Inflammatory macrophage treated with lipopolysaccharide for 1 hour (primary cell): ENCODE measurements at regions not wholly inside any gene's neighbourhood (a gene's known extent, or its start where the extent isn't known, plus 50 kb on each side); places are given as distances from the start of the nearest gene placed in this dataset.

Experiments used
- DNase-seq, 2 donors: peaks; one replicate each; pipeline ENCODE4 v3.0.0-alpha.2; 2020 to 2022

GRCh38 chr4:187135878-187136277, 412.2 kb upstream of the FAT1 start:
- no peak for DNase-seq

DNA sequence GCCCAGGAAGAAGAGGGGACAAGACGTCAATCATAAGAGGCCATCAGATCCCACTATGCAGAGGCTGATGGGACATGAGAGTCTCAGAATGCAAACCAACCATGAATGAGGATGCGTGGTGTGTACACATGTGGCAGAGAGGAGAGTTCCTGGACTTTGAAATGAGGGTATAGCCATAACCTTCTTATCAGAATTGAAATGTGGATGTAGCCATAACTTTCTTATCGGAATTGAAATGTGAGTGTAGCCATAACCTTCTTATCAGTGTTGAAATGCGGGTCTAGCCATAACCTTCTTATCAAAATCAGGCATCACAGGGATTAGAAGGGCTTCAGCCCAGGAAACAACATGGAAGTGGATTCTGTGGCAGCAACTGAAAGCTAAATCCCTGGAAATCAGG, 415.5 kb upstream of the FAT1 start:
- DNase-seq: no peak

- DNase-seq: no peak
Observed at GRCh38 chr4:187141101-187141500, 417.4 kb upstream of the FAT1 start.

- DNase-seq: no peak
Observed at GRCh38 chr4:187149229-187149945, 425.7 kb upstream of the FAT1 start.

DNA sequence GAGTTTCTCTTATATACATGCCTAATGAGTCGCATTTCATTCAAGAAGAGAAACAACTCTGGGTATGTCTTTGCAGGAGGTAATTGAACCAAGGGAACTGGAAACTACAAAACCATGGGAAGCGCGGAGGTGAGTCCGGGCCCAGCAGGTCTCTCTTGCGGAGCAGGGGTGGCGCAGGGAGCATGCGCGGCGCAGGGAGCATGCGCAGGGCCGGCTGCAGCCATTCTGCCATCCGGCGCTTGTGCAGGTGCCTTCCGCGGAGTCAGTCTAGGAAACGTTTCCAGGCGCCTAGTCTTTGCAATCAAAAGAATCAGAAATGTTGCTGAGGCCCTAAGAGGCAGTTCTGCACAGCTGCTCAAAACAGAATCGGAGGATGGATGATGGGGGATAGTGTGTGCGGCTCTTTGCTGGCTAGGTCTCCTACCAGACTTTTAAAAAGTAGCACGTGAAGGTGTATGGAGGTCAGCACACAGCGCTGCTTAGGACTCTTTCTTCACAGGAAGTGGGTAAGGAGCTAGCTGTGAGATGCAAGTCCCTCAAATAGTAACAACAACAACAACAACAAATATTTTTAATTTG, 433.8 kb upstream of the FAT1 start:
- no peak for DNase-seq

- DNase-seq: no peak
Observed at GRCh38 chr4:187158003-187158402, 434.3 kb upstream of the FAT1 start.

DNA sequence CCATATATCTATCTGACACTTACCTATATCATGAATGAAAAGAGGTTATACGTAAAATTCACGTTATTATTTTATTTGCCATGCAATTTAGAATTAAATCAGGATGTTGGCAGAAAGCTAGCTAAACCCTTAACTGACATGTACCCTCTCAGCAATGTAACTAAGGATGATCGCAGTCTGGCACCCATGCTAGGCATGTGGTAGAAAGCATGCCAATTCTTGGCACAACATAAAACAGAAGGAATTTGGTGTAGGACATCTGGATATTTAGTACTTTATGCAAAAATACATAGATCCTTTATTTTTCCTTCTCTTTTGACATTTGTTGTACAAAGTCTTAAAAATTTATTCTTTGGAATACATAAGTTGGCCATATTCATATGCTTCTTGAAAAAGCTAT, 436.8 kb upstream of the FAT1 start:
- DNase-seq: no peak

DNA sequence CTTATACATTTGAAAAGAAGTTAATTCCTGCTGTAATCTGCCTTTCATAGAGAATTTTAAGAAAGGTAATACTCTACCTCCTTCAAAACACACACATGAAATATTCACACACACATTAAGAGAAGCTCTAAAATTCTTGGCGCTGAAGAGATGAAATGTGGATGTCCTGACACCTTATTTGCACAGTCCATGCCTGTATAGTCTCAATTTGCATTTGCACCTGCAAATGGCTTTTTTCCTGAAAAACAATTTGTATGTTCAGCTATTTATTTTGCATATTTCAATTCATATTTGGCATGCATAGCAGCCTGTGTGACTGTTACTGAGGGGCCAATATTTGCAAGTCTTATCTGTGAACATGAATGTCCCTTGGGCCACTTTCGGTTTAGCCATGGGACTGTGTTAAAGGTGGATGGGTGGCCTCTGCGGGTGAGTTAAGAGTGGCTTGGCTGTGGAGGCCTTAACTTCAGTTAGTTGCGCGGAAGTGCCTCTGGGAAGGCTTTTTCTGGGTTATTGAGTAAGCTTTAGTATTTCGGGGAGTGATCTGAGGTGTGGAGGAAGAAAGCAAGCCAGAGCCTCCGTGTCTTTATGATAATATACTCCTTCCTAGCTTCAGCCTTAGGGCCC, 443.3 kb upstream of the FAT1 start:
- DNase-seq: no peak

GRCh38 chr4:187171706-187172339, 448.2 kb upstream of the FAT1 start:
- no peak for DNase-seq

GRCh38 chr4:187172340-187172761, 448.7 kb upstream of the FAT1 start:
- DNase-seq: no peak

DNA sequence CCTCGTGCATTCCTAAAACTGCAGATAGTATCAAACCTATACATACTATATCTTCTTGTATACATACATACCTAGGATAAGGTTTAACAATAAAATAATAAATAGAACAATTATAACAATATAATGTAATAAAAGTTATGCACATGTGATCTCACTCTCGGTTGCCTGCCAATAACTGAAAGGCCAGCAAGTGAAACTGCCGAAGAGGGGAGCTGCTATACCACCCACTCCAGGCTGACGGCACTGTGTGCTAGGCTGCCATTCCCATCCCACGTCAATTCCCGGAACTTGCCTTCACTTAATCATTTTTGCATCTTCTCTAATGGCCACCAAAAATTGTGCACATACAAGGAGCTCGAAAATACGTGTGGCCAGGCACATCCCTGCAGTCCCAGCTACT, 451.1 kb upstream of the FAT1 start:
- DNase-seq: no peak

DNA sequence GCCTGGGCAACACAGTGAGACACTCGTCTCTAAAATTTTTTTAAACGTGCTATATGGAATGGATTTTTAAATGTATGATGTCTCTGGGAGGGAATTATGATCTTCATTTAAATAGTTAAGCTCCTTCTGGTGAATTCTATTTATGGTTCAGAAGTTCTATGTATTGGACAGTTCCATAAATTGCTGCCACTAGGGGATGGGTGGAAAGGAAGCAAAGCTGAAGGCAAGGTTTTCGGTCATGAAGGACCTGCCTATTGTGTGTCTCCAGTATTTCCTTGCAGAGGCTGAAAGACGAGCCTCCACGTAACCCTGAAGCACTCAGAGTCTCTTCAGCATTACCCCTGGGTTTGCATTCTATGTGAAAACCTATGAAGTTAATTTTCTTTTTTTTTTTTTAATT, 451.5 kb upstream of the FAT1 start:
- no peak for DNase-seq

- DNase-seq: no peak
Observed at GRCh38 chr4:187176261-187176910, 452.7 kb upstream of the FAT1 start.

DNA sequence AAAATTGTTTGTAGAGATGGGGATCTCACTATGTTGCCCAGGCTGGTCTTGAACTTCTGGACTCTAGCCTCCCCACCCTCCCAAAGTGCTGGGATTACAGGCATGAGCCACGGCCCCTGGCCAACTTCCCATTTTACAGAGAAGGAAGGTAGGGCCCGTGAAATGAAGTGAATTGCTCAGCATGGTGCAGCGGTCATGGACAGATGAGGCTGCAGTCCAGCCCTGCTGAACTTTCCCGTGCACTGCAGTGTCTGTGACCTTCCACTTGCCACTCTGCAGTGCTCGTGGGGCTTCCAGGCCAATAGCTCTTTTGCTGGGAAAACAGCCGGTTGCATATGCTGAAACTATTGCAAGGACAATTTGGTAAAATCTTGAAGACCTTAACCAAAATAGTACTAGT, 454.4 kb upstream of the FAT1 start:
- no peak for DNase-seq

DNA sequence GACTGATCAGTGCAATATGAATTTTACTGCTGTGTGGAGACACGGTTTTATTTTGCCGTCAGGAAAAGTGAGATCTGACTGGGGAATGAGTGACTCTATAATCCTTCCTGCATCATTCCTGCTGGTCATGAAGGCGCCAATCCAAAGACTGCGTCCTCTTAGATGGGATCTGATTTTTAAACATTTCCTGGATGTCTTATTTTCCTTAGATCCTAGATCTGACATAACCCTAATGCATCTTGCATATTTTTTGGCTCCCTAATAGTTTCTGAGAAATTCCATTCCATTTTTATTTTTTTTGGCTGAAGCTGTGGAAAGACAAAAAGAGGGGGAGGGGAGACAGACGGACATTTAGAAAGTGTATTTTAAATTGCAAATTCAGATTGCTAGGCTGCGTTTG, 454.9 kb upstream of the FAT1 start:
- no peak for DNase-seq

DNA sequence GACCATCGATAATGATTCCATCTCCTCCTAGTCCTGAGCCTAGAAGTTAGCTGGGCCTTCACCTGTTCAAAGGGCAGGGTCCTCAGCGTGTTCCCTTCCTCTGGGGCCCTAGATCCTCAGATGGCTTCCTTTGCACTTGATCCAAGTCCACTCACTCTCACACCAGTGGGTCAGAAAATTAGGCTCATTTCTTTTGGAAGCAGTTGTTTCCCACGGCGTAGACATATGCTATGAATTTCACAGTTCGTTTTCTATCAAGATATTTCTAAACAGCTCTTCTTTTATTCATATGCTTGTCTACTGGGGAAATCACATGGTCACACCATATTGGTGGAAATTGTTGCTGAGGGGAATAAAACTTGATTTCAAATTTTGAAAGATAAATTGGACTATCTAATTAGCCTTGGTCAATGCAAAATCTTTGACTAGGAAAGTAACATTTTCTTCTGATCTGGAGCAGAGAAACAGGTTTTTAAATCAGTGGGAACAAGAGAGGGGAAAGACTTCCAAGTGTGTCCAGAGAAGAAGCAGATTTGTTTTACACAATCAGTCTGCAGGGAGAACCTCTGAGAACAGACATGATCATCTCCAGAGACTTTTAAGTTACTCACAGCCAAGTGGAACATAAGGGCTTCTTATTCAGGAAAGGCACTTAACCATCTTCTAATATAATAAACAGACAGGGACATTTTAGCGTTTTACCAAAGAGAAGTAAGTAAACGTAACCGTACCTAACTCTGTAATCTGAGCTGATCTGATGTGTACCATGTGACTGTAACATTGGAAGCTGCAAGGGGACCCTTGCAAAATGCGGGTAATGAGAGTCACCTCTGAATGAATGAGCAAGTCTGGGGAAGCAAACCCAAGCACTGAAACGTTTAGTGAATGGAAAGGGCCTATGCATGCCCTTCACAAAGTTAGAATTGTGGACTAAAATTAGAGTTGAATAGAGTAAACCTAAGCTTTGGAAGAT, 455.7 kb upstream of the FAT1 start:
- no peak for DNase-seq

GRCh38 chr4:187181054-187181453, 457.4 kb upstream of the FAT1 start:
- DNase-seq: no peak

- no peak for DNase-seq
Observed at GRCh38 chr4:187183346-187183745, 459.7 kb upstream of the FAT1 start.

DNA sequence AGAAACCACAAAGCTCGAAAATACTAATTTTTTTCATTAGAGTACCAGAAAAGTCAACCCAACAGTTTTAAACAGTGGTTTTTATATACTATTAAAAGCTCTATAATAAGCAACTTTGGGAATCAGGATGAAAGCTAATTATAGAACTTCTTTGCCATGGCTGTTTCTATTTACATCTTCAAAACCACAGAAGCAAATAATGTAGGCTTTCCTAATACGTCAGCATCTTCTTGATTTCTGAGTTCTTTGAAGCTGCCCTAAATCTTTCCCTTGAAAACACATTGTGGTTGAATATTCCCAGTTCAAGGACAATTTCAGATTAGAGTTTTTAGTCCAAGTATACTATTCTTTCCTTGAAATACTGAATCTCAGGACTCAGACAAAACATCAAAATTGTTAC, 460.2 kb upstream of the FAT1 start:
- no peak for DNase-seq

- DNase-seq: no peak
Observed at GRCh38 chr4:187184508-187184907, 460.9 kb upstream of the FAT1 start.

DNA sequence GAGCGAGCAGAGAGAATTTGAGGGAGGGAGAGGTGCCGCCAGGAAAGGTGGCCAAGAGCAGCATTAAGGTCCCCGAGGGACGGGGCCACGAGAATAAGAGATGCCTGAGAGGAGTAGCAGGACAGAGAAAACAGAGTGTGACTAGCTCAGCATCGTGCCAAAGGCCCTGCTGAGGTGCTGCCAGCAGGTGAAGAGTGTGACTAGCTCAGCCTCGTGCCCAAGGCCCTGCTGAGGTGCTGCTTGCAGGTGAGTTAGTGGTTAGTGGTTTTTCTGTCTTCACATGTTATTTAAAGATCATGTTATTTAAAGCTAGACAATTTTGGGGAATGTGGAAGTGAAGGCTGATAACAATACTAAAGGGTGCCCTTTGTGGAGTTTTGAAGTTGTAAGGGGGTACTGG, 464.5 kb upstream of the FAT1 start:
- DNase-seq: no peak

GRCh38 chr4:187188741-187189140, 465.1 kb upstream of the FAT1 start:
- DNase-seq: no peak
